Nephron (organoid): ENCODE measurements at regions not wholly inside any gene's neighbourhood (a gene's known extent, or its start where the extent isn't known, plus 50 kb on each side); places are given as distances from the start of the nearest gene placed in this dataset.

ENCODE experiments used
- H3K27ac Mint-ChIP-seq, 3 experiments: 2 replicates each; pipeline ENCODE4 v1.8.0; 2020; ENCODE audit warnings: mixed read lengths in 3 of 3, mild to moderate bottlenecking in 2 of 3, moderate library complexity in 1 of 3
- H3K27me3 Mint-ChIP-seq: 2 replicates; pipeline ENCODE4 v1.8.0; 2021; ENCODE audit warnings: low read depth, mild to moderate bottlenecking, moderate library complexity, mixed read lengths
- H3K36me3 Mint-ChIP-seq: 2 replicates; pipeline ENCODE4 v1.8.0; 2020; ENCODE audit warnings: low read depth, mixed read lengths
- H3K4me1 Mint-ChIP-seq: 2 replicates; pipeline ENCODE4 v1.8.0; 2020; ENCODE audit warnings: mixed read lengths
- H3K4me3 Mint-ChIP-seq, 3 experiments: 2 replicates each; pipeline ENCODE4 v1.8.0; 2020; ENCODE audit warnings: mild to moderate bottlenecking in 3 of 3, mixed read lengths in 3 of 3, moderate library complexity in 2 of 3
- H3K9me3 Mint-ChIP-seq: 2 replicates; pipeline ENCODE4 v1.8.0; 2020; ENCODE audit warnings: mixed read lengths
- TF ChIP-seq, protein P1 (sequence below), 3 experiments: fragments of 200-600 bp; sonication (generic); IDR thresholded peaks; one replicate each; pipeline ENCODE4 v1.5.0; 2021; ENCODE audit warnings: antibody characterized with exemption in 3 of 3; ENCODE audit not compliant: unreplicated experiment in 3 of 3

GRCh38 chr10:111273635-111274034 lies 196.8 kb downstream of the ADRA2A start:
- H3K27ac Mint-ChIP-seq, result no peak overlapping the region
- TF ChIP-seq, protein P1, sequence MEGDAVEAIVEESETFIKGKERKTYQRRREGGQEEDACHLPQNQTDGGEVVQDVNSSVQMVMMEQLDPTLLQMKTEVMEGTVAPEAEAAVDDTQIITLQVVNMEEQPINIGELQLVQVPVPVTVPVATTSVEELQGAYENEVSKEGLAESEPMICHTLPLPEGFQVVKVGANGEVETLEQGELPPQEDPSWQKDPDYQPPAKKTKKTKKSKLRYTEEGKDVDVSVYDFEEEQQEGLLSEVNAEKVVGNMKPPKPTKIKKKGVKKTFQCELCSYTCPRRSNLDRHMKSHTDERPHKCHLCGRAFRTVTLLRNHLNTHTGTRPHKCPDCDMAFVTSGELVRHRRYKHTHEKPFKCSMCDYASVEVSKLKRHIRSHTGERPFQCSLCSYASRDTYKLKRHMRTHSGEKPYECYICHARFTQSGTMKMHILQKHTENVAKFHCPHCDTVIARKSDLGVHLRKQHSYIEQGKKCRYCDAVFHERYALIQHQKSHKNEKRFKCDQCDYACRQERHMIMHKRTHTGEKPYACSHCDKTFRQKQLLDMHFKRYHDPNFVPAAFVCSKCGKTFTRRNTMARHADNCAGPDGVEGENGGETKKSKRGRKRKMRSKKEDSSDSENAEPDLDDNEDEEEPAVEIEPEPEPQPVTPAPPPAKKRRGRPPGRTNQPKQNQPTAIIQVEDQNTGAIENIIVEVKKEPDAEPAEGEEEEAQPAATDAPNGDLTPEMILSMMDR (IDR thresholded peaks at IDR 0.05; ENCODE audit: unreplicated experiment in 3 of 3), result no peak
- H3K36me3 Mint-ChIP-seq, result no peaks in the 10 kb centered on the region
- H3K4me1 Mint-ChIP-seq, result no peaks in the 10 kb centered on the region
- no peak overlapping the region for H3K4me3 Mint-ChIP-seq
- no peaks in the 10 kb centered on the region for H3K9me3 Mint-ChIP-seq
- peaks cover 25% of the 10 kb centered on the region for H3K27me3 Mint-ChIP-seq

- no peaks in the 10 kb centered on the region for H3K36me3 Mint-ChIP-seq
- no peak overlapping the region for H3K4me3 Mint-ChIP-seq
- TF ChIP-seq, protein P1 (IDR thresholded peaks at IDR 0.05; ENCODE audit: unreplicated experiment in 3 of 3), result no peak
- no peak overlapping the region for H3K27ac Mint-ChIP-seq
- H3K9me3 Mint-ChIP-seq, result no peaks in the 10 kb centered on the region
- no peaks in the 10 kb centered on the region for H3K4me1 Mint-ChIP-seq
- H3K27me3 Mint-ChIP-seq, result peaks cover 29% of the 10 kb centered on the region
Observed at GRCh38 chr10:111275091-111275490, 198.3 kb downstream of the ADRA2A start.

- TF ChIP-seq, protein P1 (IDR thresholded peaks at IDR 0.05; ENCODE audit: unreplicated experiment in 3 of 3), result no peak
- Mint-ChIP-seq H3K4me3 (no peak overlapping the region), H3K27ac (no peak overlapping the region), H3K27me3 (peaks cover 38% of the 10 kb centered on the region), H3K4me1 (no peaks in the 10 kb centered on the region), H3K9me3 (no peaks in the 10 kb centered on the region), H3K36me3 (no peaks in the 10 kb centered on the region)
Observed at GRCh38 chr10:111277661-111278060, 200.8 kb downstream of the ADRA2A start.

- Mint-ChIP-seq H3K36me3 (no peaks in the 10 kb centered on the region), H3K4me3 (no peak overlapping the region), H3K27ac (no peak overlapping the region), H3K9me3 (no peaks in the 10 kb centered on the region), H3K4me1 (no peaks in the 10 kb centered on the region), H3K27me3 (peaks cover 36% of the 10 kb centered on the region)
- TF ChIP-seq, protein P1 (IDR thresholded peaks at IDR 0.05; ENCODE audit: unreplicated experiment in 3 of 3), result no peak
Observed at GRCh38 chr10:111278266-111278665, 201.4 kb downstream of the ADRA2A start.

- TF ChIP-seq, protein P1 (IDR thresholded peaks at IDR 0.05; ENCODE audit: unreplicated experiment in 3 of 3), result peak; percentile 30 to 49 (median 43)
- Mint-ChIP-seq H3K27ac (no peak overlapping the region), H3K4me3 (no peak overlapping the region), H3K4me1 (no peaks in the 10 kb centered on the region), H3K9me3 (no peaks in the 10 kb centered on the region), H3K36me3 (no peaks in the 10 kb centered on the region), H3K27me3 (peaks cover 23% of the 10 kb centered on the region)
Observed at GRCh38 chr10:111281516-111281915, 204.7 kb downstream of the ADRA2A start.

- no peak overlapping the region for H3K4me3 Mint-ChIP-seq
- TF ChIP-seq, protein P1 (IDR thresholded peaks at IDR 0.05; ENCODE audit: unreplicated experiment in 3 of 3), result no peak
- no peak overlapping the region for H3K27ac Mint-ChIP-seq
- no peaks in the 10 kb centered on the region for H3K9me3 Mint-ChIP-seq
- H3K27me3 Mint-ChIP-seq, result no peaks in the 10 kb centered on the region
- no peaks in the 10 kb centered on the region for H3K4me1 Mint-ChIP-seq
- H3K36me3 Mint-ChIP-seq, result no peaks in the 10 kb centered on the region
Observed at GRCh38 chr10:111289461-111289860, 212.6 kb downstream of the ADRA2A start.
